ENCODE measurements at regions not wholly inside any gene's neighbourhood (a gene's known extent, or its start where the extent isn't known, plus 50 kb on each side); places are given as distances from the start of the nearest gene placed in this dataset.

DNA sequence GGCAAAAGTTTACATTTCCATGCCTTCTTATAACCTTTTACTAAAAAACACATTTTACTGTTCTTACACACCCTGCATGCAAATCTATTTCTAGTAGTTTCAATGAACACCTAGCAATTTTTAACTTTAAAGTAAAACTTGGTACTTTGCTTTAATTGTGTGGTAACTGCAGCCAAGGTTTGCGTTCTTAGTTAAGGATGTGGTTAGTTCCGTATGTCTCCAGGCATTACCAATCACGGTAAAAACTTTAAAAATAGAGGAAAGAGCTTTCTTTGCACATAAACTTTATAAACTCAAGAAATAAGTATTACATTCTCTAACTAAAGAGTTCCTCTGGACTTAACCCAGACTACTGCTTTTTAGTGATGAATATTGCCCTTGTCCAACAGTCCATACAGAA lies 795.2 kb downstream of the SLC16A7 start:
- DNase-seq, result no peak

DNA sequence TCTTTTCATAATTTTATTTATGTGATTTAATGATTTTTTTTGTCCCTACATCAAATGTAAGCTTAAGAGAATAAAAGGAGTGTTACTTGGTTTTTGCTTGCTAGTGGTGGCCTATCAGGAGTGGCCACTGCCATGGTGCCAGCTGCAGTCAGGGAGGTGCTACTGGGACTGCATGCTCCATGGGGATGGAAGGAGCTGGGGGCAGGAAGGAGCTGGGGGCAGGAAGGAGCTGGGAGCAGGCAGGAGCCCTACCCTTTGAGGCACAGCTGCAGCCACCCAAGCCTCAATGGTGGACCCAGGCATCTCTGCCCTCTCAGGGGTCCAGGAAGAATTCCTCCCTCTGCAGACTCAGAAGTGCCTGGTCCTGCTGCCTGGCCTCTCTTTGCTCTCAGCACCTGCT lies 796.0 kb downstream of the SLC16A7 start:
- no peak for DNase-seq

DNA sequence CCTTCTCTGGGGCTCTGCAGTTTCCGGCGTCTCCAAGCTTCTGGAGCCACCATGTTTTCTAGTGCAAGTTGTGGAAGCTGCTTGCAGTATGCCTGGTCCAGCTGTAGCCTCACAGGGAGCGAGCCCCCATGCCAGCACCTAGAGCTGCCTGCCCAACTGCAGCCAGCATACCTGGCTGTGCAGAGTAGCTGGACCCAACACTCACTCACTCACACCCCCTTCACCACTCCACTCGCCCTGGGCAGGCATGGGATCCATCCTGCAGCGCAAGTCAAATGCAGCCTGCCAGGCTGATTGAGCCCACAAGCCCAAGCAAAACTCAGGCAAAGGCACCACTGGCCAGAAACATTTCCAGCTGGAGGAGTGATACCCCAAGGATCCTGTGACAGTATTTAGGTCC lies 797.3 kb downstream of the SLC16A7 start:
- no peak for DNase-seq

DNA sequence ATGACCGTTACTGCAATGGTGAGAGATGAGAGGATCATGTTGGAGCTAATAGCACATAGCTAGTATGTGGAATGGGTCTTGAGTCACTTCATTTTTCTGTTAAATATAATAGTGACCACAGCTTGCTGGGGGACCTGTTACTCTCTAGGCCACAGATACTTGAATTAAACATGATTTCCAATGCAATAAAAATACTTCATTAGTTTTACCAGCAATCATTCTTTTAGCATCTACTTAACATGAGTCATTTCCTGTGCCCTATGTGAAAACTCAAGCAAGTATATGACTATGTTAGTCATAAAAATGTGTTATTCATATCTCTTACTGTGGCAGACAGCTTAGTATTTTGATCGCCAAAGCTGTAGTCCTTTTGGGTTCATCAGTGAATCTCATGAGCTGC lies 798.8 kb downstream of the SLC16A7 start:
- DNase-seq, result no peak

DNA sequence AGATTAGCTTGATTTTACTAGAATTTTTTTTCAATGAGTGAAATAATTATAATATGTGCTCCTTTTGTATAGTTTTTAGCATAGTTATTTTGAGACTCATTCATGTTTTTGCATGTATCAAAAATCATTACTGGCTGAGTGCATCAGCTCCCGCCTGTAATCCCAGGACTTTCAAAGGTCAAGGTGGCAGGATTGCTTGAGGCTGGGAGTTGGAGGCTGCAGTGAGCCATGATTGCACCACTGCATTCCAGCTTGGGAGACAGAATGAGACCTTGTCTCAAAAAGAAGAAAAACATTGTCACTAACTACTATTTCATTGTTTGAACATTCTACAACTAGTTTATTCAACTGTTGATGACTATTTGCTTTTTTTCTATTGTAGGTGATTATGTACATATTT lies 802.7 kb downstream of the SLC16A7 start:
- DNase-seq, result no peak

DNA sequence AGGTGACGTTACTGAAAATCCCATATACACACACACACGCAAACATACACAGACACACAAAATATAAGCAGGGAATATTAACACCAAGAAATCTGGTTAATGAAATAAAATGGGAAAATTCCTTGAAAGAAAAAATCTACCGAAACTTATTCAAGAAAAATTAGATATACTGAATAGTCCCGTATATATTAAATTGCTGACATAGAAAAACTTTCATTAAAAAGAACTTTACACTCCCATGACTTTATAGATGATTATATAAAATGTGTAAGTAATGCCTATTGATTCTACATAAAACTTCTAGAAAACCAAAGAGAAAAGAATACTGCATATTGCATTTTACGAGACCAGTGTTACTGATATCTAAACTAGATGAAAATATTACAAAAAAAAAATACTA lies 803.2 kb downstream of the SLC16A7 start:
- DNase-seq, result no peak

DNA sequence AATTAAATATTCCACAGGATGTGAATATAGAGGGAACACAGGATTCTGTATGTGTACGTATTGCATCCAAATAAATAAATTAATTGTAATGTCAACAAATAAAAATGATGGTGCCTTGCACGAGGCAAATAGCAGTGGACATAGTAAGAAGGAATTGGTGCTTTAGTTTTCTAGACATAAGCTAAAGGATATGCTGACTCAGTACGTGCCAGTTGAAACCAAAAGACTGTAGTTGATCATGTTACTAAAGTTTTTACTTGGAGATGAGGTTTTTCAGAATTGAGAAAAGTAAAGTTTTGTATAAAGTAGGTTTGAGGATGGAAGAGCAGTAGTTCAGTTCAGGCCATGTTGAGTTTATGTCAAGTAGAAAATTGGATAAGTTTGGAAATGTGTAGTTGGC lies 807.2 kb downstream of the SLC16A7 start:
- DNase-seq, result no peak

DNA sequence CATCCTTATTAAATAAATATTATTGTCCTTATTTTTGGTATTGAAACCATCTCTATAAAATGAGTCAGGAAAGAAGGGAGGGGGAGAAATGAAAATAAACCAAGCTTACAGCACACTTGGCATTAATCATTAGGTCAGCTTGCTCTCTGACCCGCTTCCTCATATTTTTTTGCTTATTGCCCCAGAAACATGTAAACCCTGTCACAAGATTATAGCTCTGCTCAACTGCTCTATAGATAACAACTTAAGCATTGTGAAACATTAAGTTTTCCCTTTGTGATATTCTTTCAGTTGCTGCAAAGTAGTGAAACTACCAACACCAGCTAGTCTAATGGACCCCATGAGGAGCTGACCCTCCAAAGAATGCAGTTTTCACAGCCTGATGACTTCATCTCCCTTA lies 819.5 kb downstream of the SLC16A7 start:
- DNase-seq, result peak; percentile 8

DNA sequence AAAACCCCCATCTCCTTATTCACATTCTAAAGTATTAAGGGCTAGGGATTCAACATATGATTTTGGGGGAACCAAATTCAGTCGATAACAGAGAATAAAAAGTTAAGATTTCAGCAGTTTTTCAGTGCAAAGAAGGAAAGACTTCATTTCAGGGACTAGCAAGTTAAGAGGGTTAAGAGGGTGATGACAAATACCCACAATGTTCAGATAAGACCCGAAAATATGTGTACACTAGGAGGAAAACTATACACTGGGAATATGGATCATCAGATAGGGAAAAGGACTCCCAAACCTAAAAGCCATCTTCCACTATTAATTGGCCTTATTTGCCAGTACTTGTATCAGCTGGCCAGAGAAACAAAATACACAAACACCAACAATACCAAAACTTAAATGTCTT lies 824.2 kb downstream of the SLC16A7 start:
- DNase-seq, result no peak

DNA sequence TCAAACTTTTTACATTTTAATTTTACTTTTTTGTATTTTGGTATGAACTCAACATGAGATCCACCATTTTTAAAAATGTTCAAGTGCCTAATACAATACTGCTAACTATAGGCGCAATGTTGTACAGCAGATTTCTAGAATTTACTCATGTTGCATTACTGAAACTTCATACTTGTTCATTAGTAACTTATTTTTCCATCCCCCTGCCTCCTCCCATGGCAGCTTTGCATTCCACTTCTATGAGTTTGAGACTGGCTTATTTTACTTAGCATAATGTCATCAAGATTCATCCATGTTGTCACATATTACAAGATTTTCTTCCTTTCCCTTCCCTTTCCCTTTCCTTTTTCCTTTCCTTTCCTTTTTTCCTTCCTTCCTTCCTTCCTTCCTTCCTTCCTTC lies 825.9 kb downstream of the SLC16A7 start:
- DNase-seq, result no peak

DNA sequence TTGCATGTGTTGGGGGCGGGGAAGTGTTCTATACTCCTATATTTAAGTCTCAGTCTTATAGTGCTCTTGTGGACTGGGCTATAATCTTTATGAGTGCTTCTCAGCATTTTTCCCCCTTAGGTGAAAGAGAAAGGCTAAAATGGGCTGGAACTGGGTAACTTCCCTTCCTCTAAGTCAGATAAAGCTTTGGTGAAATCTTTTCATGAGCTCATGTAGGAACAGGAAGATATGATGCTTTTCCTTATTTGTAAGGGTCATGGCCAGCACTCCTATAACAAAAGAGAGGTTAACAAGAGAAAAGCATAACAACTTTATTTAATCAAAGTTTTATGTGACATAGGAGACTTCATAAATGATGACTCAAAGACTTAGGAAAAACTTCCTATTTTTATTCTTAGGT lies 841.5 kb downstream of the SLC16A7 start:
- DNase-seq, result no peak

DNA sequence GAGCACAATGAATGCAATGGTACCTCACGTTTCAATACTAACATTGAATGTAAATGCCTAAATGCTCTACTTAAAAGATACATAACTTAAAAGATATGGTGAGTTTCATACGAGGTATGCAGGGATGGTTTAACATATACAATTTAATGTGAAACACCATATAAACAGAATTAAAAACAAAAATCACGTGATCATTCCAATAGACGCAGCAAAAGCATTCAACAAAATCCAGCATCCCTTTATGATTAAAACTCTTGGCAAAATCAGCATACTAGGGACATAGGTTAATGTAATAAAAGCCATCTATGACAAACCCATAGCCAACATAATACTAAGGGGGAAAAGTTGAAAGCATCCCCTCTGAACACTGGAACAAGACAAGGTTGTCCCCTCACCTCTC lies 845.7 kb downstream of the SLC16A7 start:
- no peak for DNase-seq

DNA sequence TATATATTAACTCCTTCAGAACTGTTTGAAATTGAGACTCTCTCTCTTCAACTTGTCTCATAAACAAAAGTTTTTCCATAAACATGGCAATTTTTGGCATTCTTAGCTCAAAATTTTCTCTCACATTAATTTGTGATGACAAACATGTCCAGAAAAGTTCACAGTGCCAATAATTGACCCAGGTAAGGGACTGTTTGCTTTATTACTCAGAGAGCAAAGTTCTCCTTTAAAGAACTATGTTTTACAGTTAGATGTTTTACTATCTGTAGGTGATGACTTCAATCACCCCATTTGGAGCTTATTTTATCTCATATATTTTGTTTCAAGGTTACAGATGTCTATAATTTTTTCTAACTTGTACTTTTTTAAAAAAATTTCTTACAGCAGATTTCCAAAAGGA lies 855.6 kb downstream of the SLC16A7 start:
- DNase-seq, result no peak

DNA sequence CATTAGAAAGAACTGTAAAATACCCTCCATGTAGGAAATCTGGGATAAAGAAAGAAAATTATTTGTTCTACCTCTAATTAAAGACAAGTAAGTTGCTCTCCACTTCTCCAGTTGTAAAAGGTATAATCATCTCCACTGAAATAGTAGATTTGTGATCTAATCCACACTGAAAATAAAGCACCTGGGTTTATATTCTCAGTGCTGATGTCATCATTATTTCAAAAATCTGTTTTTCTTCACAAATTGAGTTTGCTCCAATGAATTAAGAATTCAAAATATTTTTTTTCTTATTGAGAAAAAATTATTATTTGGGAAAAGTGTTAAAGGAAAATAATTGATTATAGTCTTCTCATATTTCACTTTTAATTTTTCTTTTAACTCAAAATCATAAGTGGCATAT lies 869.2 kb downstream of the SLC16A7 start:
- no peak for DNase-seq

DNA sequence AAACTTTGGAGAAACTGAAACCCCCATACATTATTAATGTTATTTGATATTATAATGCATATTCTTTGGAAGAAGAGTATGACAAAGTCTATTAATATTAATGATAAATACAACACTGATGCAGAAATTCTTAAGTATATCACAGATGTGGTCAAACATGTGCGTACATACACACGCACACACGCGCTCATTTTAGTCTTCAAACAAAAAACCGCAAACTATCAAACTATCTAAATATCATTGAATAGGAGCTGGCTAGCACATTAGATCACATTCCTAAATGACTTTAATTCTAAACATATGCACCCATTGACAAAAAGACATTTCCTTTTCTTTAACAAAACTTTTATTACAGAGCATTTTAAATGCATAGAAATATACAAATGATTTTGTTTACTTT lies 872.7 kb downstream of the SLC16A7 start:
- no peak for DNase-seq

DNA sequence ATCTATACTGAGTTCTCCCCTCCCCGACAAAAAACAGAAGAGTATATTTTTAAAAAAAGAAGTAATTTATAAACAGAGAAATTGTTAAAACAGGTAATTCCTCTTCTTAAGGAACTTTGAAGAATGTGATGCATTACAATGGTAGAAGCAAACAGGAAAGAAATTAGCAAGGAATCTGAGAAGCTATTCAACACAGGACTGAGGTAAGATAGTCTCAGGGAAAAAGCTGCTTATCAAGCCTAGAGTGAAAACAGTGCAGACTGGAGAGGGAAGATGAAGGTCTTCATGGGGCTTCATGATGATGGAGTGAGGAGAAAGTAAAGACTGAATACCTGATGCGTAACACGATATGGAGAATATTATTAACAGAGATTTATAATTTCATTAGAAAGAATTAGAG lies 880.0 kb downstream of the SLC16A7 start:
- DNase-seq, result no peak

DNA sequence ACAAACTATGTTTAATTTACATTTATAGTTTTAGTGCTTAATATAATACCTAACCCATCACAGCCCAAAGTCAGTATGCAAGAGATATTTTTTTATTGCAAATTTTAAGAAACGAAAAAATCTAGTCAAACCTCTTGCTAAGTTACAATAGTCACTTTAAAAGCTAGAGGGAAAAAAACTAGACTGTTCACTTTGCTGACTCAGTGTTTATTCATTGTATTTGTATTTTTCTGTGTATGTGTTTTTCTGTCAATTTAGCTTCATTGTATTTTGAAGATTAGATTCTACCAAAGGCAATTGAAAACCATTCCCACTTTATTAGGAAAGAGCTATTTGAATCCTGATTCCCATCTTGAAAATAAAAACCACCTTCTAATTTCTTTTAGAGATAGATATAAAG lies 891.5 kb downstream of the SLC16A7 start:
- DNase-seq, result no peak

DNA sequence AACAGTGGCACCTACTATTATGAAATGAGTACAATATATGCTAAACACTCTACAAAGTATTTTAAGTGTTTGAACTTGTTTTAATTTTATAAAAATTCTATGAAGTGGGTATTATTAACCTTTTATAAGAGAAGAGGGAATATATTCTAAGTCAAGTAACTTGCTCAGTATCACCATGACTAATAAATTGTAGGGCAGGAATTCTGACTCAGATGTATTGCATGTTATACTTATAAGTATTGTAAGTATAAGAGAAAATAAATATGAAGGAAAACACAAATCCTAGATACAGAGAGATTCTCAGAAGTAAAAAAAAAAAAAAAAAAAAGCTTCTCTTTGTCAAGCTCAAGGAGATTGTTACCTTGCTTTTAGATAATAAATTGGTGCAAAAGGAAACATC lies 893.2 kb downstream of the SLC16A7 start:
- no peak for DNase-seq

DNA sequence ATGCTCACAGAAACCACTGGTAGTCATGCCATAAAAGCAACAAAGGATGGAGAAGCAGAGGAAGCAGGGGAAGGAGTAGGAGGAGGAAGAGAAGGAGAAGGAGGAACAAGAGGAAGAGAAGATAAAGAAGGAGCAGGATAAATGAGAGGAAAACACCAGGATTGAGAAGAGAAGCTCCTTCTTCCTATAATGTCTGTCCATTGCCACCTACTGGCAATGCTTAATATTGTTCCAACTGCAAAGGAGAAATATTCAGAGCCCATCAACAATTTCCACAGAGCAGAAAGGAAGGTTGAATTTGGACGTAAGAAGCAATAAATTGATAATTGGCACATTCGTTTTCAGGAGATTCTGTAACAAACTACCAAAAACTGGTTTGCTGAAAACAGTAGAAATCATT lies 898.4 kb downstream of the SLC16A7 start:
- DNase-seq, result no peak

DNA sequence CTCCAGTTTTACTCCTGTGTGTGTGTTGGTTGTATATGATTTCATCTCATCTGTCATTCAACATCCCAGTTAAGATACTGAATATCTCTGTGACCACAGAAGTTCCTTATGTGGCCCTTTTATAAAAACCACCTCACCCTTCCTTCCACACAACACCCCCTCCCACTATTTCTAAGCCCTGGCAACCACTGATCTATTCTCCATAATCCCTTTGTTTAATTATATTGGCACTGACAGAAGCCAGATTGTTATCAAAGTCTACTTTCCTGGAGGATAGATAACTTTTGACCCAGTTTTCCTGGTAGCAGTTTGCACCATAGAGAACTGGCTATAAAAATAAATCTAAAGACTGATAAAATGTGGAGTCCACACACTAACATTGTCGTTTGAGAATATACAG lies 902.8 kb downstream of the SLC16A7 start:
- DNase-seq, result no peak

DNA sequence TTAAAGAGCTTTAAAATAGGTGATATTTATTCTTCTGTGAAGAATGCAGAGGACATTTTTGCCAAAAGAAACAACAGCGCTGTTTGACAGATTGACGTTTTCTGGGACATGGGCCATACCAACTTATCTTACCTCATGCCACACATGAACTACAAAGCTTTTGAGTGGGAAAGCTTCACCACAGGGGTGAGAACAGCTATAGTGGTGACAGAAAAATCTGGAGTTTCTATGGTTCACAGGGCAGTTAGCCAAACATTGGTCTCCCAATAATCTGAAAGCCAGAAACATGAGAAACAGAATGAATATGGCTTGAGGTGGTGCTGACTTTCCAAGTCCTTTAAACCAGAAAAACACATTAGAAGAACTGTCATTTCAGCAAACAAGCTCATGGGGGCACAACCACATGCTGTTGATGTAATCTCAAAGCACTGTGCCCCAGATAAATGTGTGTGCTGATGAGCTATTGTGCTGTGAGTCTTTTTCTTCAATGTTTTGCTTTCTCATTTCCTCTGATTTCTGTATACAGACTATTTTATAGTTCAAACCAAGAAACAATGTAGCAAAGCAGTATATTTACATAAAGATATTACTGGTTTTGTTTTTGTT lies 905.4 kb downstream of the SLC16A7 start:
- no peak for DNase-seq

DNA sequence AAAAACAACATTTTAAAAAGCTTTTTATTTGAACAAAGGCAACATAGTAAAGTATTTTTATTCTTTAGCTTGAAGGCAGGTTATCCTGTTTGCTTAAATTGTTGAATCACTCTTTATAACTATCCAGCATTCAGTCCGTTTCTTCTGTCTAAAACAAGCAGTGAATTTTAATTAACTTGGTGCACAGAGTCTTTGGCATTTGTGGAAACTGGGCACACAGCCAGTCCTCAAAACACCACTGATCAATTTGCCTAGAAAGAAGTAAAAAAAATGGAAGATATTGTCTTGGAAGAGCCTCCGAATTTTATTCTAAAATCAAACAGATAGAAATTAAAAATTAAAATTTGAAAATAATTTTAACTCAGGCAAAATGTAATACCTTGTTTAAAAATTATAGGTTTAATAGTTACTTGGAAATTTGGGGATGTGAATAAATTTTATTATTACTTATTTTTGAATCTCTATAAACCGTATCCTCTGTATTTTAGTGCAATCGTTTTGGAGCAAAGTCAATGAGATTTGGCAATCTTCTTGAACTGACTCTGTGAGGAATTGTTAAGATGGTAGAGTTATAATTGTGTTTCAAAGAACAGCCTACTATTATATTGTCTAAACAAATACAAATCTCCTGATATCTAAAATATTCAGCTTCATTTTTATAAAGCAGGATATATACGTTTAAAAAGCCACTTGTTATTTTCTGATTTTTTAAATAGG lies 927.0 kb downstream of the SLC16A7 start:
- DNase-seq, result no peak

DNA sequence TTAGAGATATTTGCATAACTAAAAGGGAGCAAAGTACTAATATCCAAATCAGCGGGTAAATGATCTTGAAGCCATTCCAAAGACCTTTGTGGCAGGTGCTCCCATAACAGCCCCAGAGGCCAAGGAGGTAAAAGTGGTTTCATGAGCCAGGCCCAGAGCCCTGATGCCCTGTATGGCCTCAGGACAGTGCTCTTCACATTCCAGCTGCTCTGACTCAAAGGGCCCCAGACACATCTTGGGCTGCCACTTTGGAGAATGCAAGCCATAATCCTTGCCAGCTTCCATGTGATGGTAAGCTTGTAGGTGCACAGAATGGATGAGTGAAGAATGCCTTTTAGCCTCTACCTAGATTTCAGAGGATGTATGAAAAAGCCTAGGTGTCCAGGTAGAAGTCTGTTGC lies 933.4 kb downstream of the SLC16A7 start:
- DNase-seq, result no peak

DNA sequence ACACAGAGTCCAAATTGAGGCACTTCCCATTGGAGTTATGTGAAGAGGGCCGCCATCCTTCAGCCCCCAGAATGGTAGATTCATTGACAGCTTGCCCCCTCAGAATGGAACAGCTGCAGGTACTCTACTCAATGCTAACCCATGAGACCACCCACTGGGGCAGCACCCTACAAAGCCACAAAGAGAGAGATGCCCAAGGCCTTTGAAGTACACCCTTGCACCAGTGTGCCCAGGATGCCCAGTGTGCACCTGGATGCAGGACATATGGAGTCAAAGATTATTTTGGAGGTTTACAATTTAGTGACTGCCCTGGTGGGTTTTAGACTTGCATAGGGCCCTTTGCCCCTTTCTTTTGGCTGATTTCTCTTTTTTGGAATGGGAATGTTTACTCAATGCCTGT lies 933.9 kb downstream of the SLC16A7 start:
- no peak for DNase-seq

DNA sequence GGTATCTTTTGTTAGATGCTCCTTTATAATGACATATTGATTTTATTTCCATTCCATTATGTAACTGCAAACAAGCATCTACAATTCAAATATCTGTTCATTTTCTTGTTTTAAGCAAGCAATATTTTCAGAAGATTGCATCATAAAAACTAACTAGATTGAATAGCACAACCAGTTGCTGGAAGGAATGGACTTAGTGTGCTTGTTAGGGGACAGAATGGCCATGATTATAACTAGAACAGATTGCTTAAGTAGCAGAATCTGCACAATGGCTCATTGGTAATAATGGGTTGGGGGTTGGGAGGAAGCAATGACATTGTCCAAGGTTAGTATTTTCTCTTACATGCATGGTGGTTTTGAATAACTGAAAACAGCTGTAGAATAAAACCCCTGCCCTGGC lies 939.5 kb downstream of the SLC16A7 start:
- DNase-seq, result no peak
